A549 (cell line): ENCODE measurements at regions not wholly inside any gene's neighbourhood (a gene's known extent, or its start where the extent isn't known, plus 50 kb on each side); places are given as distances from the start of the nearest gene placed in this dataset.

Experiments used
- CBX2 ChIP-seq: fragments of 200-600 bp; sonication (generic); IDR thresholded peaks from 2 replicates; pipeline ENCODE4 v1.6.1; 2016; ENCODE audit warnings: low read depth, mild to moderate bottlenecking, borderline replicate concordance
- CBX8 ChIP-seq: fragments of 200-600 bp; sonication (generic); IDR thresholded peaks from 2 replicates; pipeline ENCODE4 v1.6.1; 2016
- EP300 ChIP-seq, 2 experiments: fragments of >200 bp; sonication (Bioruptor Twin); formaldehyde crosslinking; IDR thresholded peaks; 2 replicates in 1 of 2; 3 replicates in 1 of 2; pipeline ENCODE4 v1.6.1; 2016 to 2017
- HDAC2 ChIP-seq: fragments of 200-600 bp; sonication (generic); IDR thresholded peaks from 2 replicates; pipeline ENCODE4 v1.6.1; 2016
- JUN ChIP-seq, 2 experiments: fragments of >200 bp; sonication (Bioruptor Twin); formaldehyde crosslinking; IDR thresholded peaks; 2 replicates in 1 of 2; 3 replicates in 1 of 2; pipeline ENCODE4 v1.6.1; 2016 to 2017
- MYC ChIP-seq: IDR thresholded peaks from 2 replicates; pipeline ENCODE4 v1.6.1; 2012; ENCODE audit warnings: mild to moderate bottlenecking, inconsistent platforms, low read length, improper control_type of control experiment, borderline replicate concordance
- POLR2A ChIP-seq: IDR thresholded peaks from 2 replicates; pipeline ENCODE4 v1.6.1; 2012; ENCODE audit warnings: mild to moderate bottlenecking, low read length
- RNF2 ChIP-seq: fragments of 200-600 bp; sonication (generic); IDR thresholded peaks from 2 replicates; pipeline ENCODE4 v1.6.1; 2016; ENCODE audit warnings: low read depth, mild to moderate bottlenecking, antibody characterized with exemption, moderate library complexity, borderline replicate concordance
- SMC3 ChIP-seq: fragments of >200 bp; sonication (Bioruptor Twin); formaldehyde crosslinking; IDR thresholded peaks from 3 replicates; pipeline ENCODE4 v1.6.1; 2018; ENCODE audit warnings: inconsistent platforms
- ZSCAN20 ChIP-seq: fragments of 250-450 bp; sonication (Bioruptor Pico); IDR thresholded peaks from 2 replicates; pipeline ENCODE4 v1.8.0; 2022; ENCODE audit warnings: mild to moderate bottlenecking, moderate library complexity
- TF ChIP-seq, protein P1 (sequence below): fragments of >200 bp; sonication (Bioruptor Twin); formaldehyde crosslinking; IDR thresholded peaks from 3 replicates; pipeline ENCODE4 v1.5.1; 2016

- TF ChIP-seq MYC: no peak
- TF ChIP-seq CBX8: no peak
- no peak for TF ChIP-seq CBX2
- TF ChIP-seq POLR2A: no peak
- TF ChIP-seq RNF2: no peak
- TF ChIP-seq JUN (IDR thresholded peaks at IDR 0.05): no peak
- TF ChIP-seq, protein P1, sequence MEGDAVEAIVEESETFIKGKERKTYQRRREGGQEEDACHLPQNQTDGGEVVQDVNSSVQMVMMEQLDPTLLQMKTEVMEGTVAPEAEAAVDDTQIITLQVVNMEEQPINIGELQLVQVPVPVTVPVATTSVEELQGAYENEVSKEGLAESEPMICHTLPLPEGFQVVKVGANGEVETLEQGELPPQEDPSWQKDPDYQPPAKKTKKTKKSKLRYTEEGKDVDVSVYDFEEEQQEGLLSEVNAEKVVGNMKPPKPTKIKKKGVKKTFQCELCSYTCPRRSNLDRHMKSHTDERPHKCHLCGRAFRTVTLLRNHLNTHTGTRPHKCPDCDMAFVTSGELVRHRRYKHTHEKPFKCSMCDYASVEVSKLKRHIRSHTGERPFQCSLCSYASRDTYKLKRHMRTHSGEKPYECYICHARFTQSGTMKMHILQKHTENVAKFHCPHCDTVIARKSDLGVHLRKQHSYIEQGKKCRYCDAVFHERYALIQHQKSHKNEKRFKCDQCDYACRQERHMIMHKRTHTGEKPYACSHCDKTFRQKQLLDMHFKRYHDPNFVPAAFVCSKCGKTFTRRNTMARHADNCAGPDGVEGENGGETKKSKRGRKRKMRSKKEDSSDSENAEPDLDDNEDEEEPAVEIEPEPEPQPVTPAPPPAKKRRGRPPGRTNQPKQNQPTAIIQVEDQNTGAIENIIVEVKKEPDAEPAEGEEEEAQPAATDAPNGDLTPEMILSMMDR: no peak
- TF ChIP-seq EP300 (IDR thresholded peaks at IDR 0.05): no peak
- no peak for TF ChIP-seq SMC3
- no peak for TF ChIP-seq HDAC2
- no peak for TF ChIP-seq ZSCAN20 (CRISPR knock-in tag)
These were observed 95.0 kb upstream of the HDAC4 start for GRCh38 chr2:239495791-239496233.
